B cell (primary cell): ENCODE measurements at regions not wholly inside any gene's neighbourhood (a gene's known extent, or its start where the extent isn't known, plus 50 kb on each side); places are given as distances from the start of the nearest gene placed in this dataset.

Source experiments
- CTCF ChIP-seq: fragments of 200-600 bp; IDR thresholded peaks from one replicate; pipeline ENCODE4 v1.8.0; 2022; ENCODE audit warnings: antibody characterized with exemption, mild to moderate bottlenecking
- EZH2 ChIP-seq: IDR thresholded peaks from 2 replicates; pipeline ENCODE4 v1.6.1; 2012; ENCODE audit warnings: borderline replicate concordance, low read depth, mild to moderate bottlenecking, moderate library complexity, low read length; ENCODE audit not compliant: insufficient read depth, poor library complexity, severe bottlenecking

GRCh38 chr9:25010027-25010662, 464.4 kb upstream of the IZUMO3 start:
- TF ChIP-seq CTCF, result no peak
- no peak for TF ChIP-seq EZH2
